ENCODE measurements at regions not wholly inside any gene's neighbourhood (a gene's known extent, or its start where the extent isn't known, plus 50 kb on each side); places are given as distances from the start of the nearest gene placed in this dataset.

GRCh38 chr12:115762936-115763335 lies 514.6 kb downstream of the MED13L start:
- TF ChIP-seq, protein P1, sequence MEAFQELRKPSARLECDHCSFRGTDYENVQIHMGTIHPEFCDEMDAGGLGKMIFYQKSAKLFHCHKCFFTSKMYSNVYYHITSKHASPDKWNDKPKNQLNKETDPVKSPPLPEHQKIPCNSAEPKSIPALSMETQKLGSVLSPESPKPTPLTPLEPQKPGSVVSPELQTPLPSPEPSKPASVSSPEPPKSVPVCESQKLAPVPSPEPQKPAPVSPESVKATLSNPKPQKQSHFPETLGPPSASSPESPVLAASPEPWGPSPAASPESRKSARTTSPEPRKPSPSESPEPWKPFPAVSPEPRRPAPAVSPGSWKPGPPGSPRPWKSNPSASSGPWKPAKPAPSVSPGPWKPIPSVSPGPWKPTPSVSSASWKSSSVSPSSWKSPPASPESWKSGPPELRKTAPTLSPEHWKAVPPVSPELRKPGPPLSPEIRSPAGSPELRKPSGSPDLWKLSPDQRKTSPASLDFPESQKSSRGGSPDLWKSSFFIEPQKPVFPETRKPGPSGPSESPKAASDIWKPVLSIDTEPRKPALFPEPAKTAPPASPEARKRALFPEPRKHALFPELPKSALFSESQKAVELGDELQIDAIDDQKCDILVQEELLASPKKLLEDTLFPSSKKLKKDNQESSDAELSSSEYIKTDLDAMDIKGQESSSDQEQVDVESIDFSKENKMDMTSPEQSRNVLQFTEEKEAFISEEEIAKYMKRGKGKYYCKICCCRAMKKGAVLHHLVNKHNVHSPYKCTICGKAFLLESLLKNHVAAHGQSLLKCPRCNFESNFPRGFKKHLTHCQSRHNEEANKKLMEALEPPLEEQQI (IDR thresholded peaks at IDR 0.05), result no peak
- no peak for TF ChIP-seq RBBP5 (IDR thresholded peaks at IDR 0.05; ENCODE audit: borderline replicate concordance, insufficient read depth, low read length, poor library complexity, severe bottlenecking)
- no peak for TF ChIP-seq RFX5 (IDR thresholded peaks at IDR 0.05; ENCODE audit: low read depth, low read length)

Data from K562 (cell line).